Breast epithelium (tissue), 4 donors: ENCODE measurements at regions not wholly inside any gene's neighbourhood (a gene's known extent, or its start where the extent isn't known, plus 50 kb on each side); places are given as distances from the start of the nearest gene placed in this dataset.

Experiments used
- DNase-seq, 2 donors: peaks; one replicate each; pipeline ENCODE4 v3.0.0-alpha.2; 2019; ENCODE audit warnings: low spot score in 2 of 2
- H3K27ac ChIP-seq, 2 donors: fragments of 200-600 bp; sonication (generic) in 1 of 2; one replicate each; pipeline ENCODE4 v1.5.1; 2016 to 2019; ENCODE audit warnings: mild to moderate bottlenecking in 1 of 2
- H3K27me3 ChIP-seq, 2 donors: fragments of 200-600 bp; sonication (generic) in 1 of 2; one replicate each; pipeline versions ENCODE4 v1.5.1 to v1.6.0; 2017 to 2019; ENCODE audit warnings: control low read depth in 1 of 2, mild to moderate bottlenecking in 1 of 2
- H3K36me3 ChIP-seq: fragments of 200-600 bp; one replicate; pipeline ENCODE4 v1.5.1; 2019
- H3K4me1 ChIP-seq, 2 donors: fragments of 200-600 bp; sonication (generic); one replicate each; pipeline ENCODE4 v1.5.1; 2016 to 2019; ENCODE audit warnings: control low read depth in 1 of 2
- H3K4me3 ChIP-seq, 3 donors: fragments of 200-600 bp; sonication (generic); 1 replicate in 2 of 3; 2 replicates in 1 of 3; pipeline ENCODE4 v1.5.1; 2016 to 2019; ENCODE audit warnings: mild to moderate bottlenecking in 3 of 3, moderate library complexity in 2 of 3
- H3K9me3 ChIP-seq, 2 donors: fragments of 200-600 bp; sonication (generic) in 1 of 2; one replicate each; pipeline ENCODE4 v1.5.1; 2016 to 2019; ENCODE audit warnings: control low read depth in 1 of 2
- CTCF ChIP-seq, 3 donors: fragments of 450-650 bp; IDR thresholded peaks; one replicate each; pipeline ENCODE4 v1.5.1; 2016 to 2017; ENCODE audit warnings: antibody characterized with exemption in 3 of 3, mild to moderate bottlenecking in 3 of 3, moderate library complexity in 3 of 3
- POLR2A ChIP-seq: fragments of 450-650 bp; IDR thresholded peaks from one replicate; pipeline ENCODE4 v1.6.1; 2016; ENCODE audit warnings: antibody characterized with exemption, mild to moderate bottlenecking, moderate library complexity
- POLR2AphosphoS5 ChIP-seq, 3 donors: sonication (generic); formaldehyde crosslinking; IDR thresholded peaks; one replicate each; pipeline ENCODE4 v1.6.1; 2017; ENCODE audit warnings: antibody characterized with exemption in 3 of 3
- intact Hi-C: fragments of 100-400 bp; cut with DNase I; formaldehyde crosslinking; loops from one replicate; pipeline ENCODE4 v1.15.1; 2023; ENCODE audit warnings: low total_unique reads

DNA sequence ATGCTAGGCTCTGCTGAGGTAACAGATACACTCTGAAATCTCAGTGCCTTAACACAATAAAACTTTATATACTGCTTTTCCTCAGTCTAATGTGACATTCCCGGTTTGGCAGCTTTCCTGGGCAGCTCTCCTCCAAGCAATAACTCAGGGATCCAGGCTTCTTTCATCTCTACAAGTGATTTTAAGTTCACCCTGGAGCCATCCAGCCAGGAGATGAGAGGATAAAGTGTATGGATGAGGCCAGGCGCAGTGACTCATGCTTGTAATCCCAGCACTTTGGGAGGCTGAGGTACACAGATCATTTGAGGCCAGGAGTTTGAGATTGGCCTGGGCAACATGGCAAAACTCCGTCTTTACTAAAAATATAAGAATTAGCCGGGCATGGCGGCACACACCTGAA, 147.2 kb downstream of the UTP18 start:
- Histone ChIP-seq H3K9me3 (no peaks in the 10 kb centered on the region), H3K27me3 (no peaks in the 10 kb centered on the region), H3K27ac (no peak overlapping the region), H3K4me3 (no peak overlapping the region), H3K36me3 (no peaks in the 10 kb centered on the region), H3K4me1 (no peaks in the 10 kb centered on the region)
- intact Hi-C loops, result no loop called here
- TF ChIP-seq POLR2AphosphoS5 (IDR thresholded peaks at IDR 0.05), result no peak
- no peak for TF ChIP-seq POLR2A
- no peak for TF ChIP-seq CTCF (IDR thresholded peaks at IDR 0.05)
- no peak for DNase-seq

GRCh38 chr17:51419476-51419875, 159.1 kb downstream of the UTP18 start:
- no peak overlapping the region for H3K27ac ChIP-seq
- H3K27me3 ChIP-seq, result no peaks in the 10 kb centered on the region
- no peaks in the 10 kb centered on the region for H3K36me3 ChIP-seq
- H3K9me3 ChIP-seq, result no peaks in the 10 kb centered on the region
- H3K4me1 ChIP-seq, result no peaks in the 10 kb centered on the region
- intact Hi-C loops, result no loop called here
- no peak for TF ChIP-seq POLR2AphosphoS5 (IDR thresholded peaks at IDR 0.05)
- TF ChIP-seq POLR2A, result no peak
- no peak for TF ChIP-seq CTCF (IDR thresholded peaks at IDR 0.05)
- DNase-seq, result no peak
- H3K4me3 ChIP-seq, result no peak overlapping the region

- H3K4me3 ChIP-seq, result no peak overlapping the region
- DNase-seq, result no peak
- H3K27ac ChIP-seq, result no peak overlapping the region
- intact Hi-C loops, result no loop called here
- H3K9me3 ChIP-seq, result no peaks in the 10 kb centered on the region
- H3K27me3 ChIP-seq, result no peaks in the 10 kb centered on the region
- H3K4me1 ChIP-seq, result no peaks in the 10 kb centered on the region
- no peak for TF ChIP-seq CTCF (IDR thresholded peaks at IDR 0.05)
- TF ChIP-seq POLR2AphosphoS5 (IDR thresholded peaks at IDR 0.05), result no peak
- TF ChIP-seq POLR2A, result no peak
- H3K36me3 ChIP-seq, result no peaks in the 10 kb centered on the region
Observed at GRCh38 chr17:51421525-51421924, 161.2 kb downstream of the UTP18 start.

DNA sequence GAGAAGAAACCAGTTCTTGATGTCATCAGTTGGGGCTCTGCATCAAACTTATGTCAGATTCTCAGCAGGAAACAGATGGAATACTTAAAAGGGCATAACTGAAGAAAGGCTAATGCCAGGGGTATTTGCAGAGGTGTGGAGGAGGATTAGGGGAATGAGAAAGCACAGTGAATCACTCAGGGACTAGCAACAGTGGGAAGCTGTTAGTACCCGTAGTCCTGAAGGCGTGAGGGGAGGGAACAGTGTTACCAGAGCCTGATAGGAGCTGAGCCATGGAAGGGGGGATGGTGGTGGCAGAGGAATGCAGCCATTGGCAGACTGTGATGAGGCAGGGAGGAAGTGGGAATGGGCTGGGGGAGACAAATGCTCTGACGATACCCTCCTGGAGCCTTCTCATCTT, 162.3 kb downstream of the UTP18 start:
- intact Hi-C loops, result no loop called here
- DNase-seq, result no peak
- no peaks in the 10 kb centered on the region for H3K27me3 ChIP-seq
- H3K4me3 ChIP-seq, result no peak overlapping the region
- no peaks in the 10 kb centered on the region for H3K36me3 ChIP-seq
- no peak overlapping the region for H3K27ac ChIP-seq
- H3K4me1 ChIP-seq, result no peaks in the 10 kb centered on the region
- no peak for TF ChIP-seq POLR2A
- no peak for TF ChIP-seq POLR2AphosphoS5 (IDR thresholded peaks at IDR 0.05)
- no peak for TF ChIP-seq CTCF (IDR thresholded peaks at IDR 0.05)
- H3K9me3 ChIP-seq, result no peaks in the 10 kb centered on the region

- Histone ChIP-seq H3K4me3 (no peak overlapping the region), H3K27me3 (no peaks in the 10 kb centered on the region), H3K36me3 (no peaks in the 10 kb centered on the region), H3K9me3 (no peaks in the 10 kb centered on the region), H3K27ac (no peak overlapping the region), H3K4me1 (no peaks in the 10 kb centered on the region)
- TF ChIP-seq CTCF (IDR thresholded peaks at IDR 0.05), result no peak
- no peak for TF ChIP-seq POLR2A
- no peak for TF ChIP-seq POLR2AphosphoS5 (IDR thresholded peaks at IDR 0.05)
- intact Hi-C loops, result no loop called here
- no peak for DNase-seq
Observed at GRCh38 chr17:51423421-51424160, 163.2 kb downstream of the UTP18 start.
